ENCODE measurements at regions not wholly inside any gene's neighbourhood (a gene's known extent, or its start where the extent isn't known, plus 50 kb on each side); places are given as distances from the start of the nearest gene placed in this dataset.
A peak's percentile ranks its signal among the peaks of the same experiment; 100 is the strongest.

- Histone ChIP-seq H3K36me3 (ENCODE audit: insufficient read depth, insufficient read length, low read length) (peaks cover 17% of the 10 kb centered on the region), H3K4me3 (ENCODE audit: insufficient read length, low read depth) (no peak overlapping the region), H3K9me3 (ENCODE audit: insufficient read depth, low read length) (peaks cover 3% of the 10 kb centered on the region; the same call in 1 of the 2 replicates), H3K9ac (ENCODE audit: insufficient read length, low read depth) (no peak overlapping the region), H3K27me3 (ENCODE audit: insufficient read depth, insufficient read length) (no peaks in the 10 kb centered on the region), H3K4me1 (ENCODE audit: insufficient read depth, insufficient read length) (no peaks in the 10 kb centered on the region)
- no peak for DNase-seq (ENCODE audit: low read depth, low spot score)
- TF ChIP-seq SUZ12 (IDR thresholded peaks at IDR 0.05; ENCODE audit: extremely low read depth, insufficient read depth, insufficient read length) (no peak), YY1 (IDR thresholded peaks at IDR 0.05; ENCODE audit: insufficient read depth, insufficient read length) (no peak), ZNF274 (IDR thresholded peaks at IDR 0.05; ENCODE audit: low read depth, low read length) (no peak)
Measured at GRCh38 chr14:71675900-71676287, 256.3 kb upstream of the RGS6 start.

DNA sequence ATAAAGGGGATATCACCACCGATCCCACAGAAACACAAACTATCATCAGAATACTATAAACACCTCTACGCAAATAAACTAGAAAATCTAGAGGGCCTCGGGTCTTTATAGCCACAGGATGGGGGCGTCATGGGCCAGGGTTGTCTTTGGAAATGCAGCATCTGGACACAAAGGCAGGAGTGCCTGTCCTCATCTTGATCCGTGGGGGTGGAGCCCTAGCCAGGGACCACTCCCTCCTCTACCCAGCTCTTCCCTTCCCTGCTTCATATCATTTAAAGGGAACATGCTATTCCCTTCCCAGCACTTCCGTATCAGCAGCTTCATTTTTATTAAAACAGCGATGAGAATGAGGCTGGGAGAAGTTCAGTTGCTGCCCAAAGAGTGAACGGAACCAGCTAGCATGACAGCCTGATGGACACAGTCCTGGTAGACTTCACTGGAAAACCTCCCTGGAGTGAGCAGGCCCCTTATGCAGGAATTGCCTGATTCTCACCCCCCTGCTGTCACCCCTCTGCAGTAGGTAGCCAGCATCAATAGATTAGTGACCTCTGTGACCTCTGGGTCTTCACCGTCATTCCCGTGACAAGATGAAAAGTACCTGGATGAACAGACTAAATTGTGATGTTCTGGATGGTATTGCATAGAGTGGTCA is 251.4 kb upstream of the RGS6 start:
- H3K4me1 ChIP-seq (ENCODE audit: insufficient read depth, insufficient read length): no peaks in the 10 kb centered on the region
- H3K27me3 ChIP-seq (ENCODE audit: insufficient read depth, insufficient read length): no peaks in the 10 kb centered on the region
- peaks cover 11% of the 10 kb centered on the region for H3K36me3 ChIP-seq (ENCODE audit: insufficient read depth, insufficient read length, low read length)
- DNase-seq (ENCODE audit: low read depth, low spot score): peak; percentile 47
- no peak overlapping the region for H3K4me3 ChIP-seq (ENCODE audit: insufficient read length, low read depth)
- no peaks in the 10 kb centered on the region for H3K9me3 ChIP-seq (ENCODE audit: insufficient read depth, low read length)
- no peak overlapping the region for H3K9ac ChIP-seq (ENCODE audit: insufficient read length, low read depth)
- no peak for TF ChIP-seq SUZ12 (IDR thresholded peaks at IDR 0.05; ENCODE audit: extremely low read depth, insufficient read depth, insufficient read length)
- no peak for TF ChIP-seq YY1 (IDR thresholded peaks at IDR 0.05; ENCODE audit: insufficient read depth, insufficient read length)
- no peak for TF ChIP-seq ZNF274 (IDR thresholded peaks at IDR 0.05; ENCODE audit: low read depth, low read length)

- no peak for DNase-seq (ENCODE audit: low read depth, low spot score)
- no peaks in the 10 kb centered on the region for H3K9me3 ChIP-seq (ENCODE audit: insufficient read depth, low read length)
- TF ChIP-seq SUZ12 (IDR thresholded peaks at IDR 0.05; ENCODE audit: extremely low read depth, insufficient read depth, insufficient read length) (no peak), ZNF274 (IDR thresholded peaks at IDR 0.05; ENCODE audit: low read depth, low read length) (no peak), YY1 (IDR thresholded peaks at IDR 0.05; ENCODE audit: insufficient read depth, insufficient read length) (no peak)
- no peak overlapping the region for H3K9ac ChIP-seq (ENCODE audit: insufficient read length, low read depth)
- H3K27me3 ChIP-seq (ENCODE audit: insufficient read depth, insufficient read length): no peaks in the 10 kb centered on the region
- peaks cover 11% of the 10 kb centered on the region for H3K36me3 ChIP-seq (ENCODE audit: insufficient read depth, insufficient read length, low read length)
- H3K4me1 ChIP-seq (ENCODE audit: insufficient read depth, insufficient read length): no peaks in the 10 kb centered on the region
- no peak overlapping the region for H3K4me3 ChIP-seq (ENCODE audit: insufficient read length, low read depth)
Measured at GRCh38 chr14:71682337-71682736, 249.9 kb upstream of the RGS6 start.

GRCh38 chr14:71684323-71684722 is 247.9 kb upstream of the RGS6 start:
- no peaks in the 10 kb centered on the region for H3K9me3 ChIP-seq (ENCODE audit: insufficient read depth, low read length)
- no peak overlapping the region for H3K4me3 ChIP-seq (ENCODE audit: insufficient read length, low read depth)
- no peaks in the 10 kb centered on the region for H3K27me3 ChIP-seq (ENCODE audit: insufficient read depth, insufficient read length)
- TF ChIP-seq YY1 (IDR thresholded peaks at IDR 0.05; ENCODE audit: insufficient read depth, insufficient read length) (no peak), SUZ12 (IDR thresholded peaks at IDR 0.05; ENCODE audit: extremely low read depth, insufficient read depth, insufficient read length) (no peak), ZNF274 (IDR thresholded peaks at IDR 0.05; ENCODE audit: low read depth, low read length) (no peak)
- no peaks in the 10 kb centered on the region for H3K4me1 ChIP-seq (ENCODE audit: insufficient read depth, insufficient read length)
- DNase-seq (ENCODE audit: low read depth, low spot score): no peak
- peaks cover 11% of the 10 kb centered on the region for H3K36me3 ChIP-seq (ENCODE audit: insufficient read depth, insufficient read length, low read length)
- no peak overlapping the region for H3K9ac ChIP-seq (ENCODE audit: insufficient read length, low read depth)

- no peaks in the 10 kb centered on the region for H3K27me3 ChIP-seq (ENCODE audit: insufficient read depth, insufficient read length)
- TF ChIP-seq YY1 (IDR thresholded peaks at IDR 0.05; ENCODE audit: insufficient read depth, insufficient read length): no peak
- TF ChIP-seq ZNF274 (IDR thresholded peaks at IDR 0.05; ENCODE audit: low read depth, low read length): no peak
- TF ChIP-seq SUZ12 (IDR thresholded peaks at IDR 0.05; ENCODE audit: extremely low read depth, insufficient read depth, insufficient read length): no peak
- no peak for DNase-seq (ENCODE audit: low read depth, low spot score)
- H3K9me3 ChIP-seq (ENCODE audit: insufficient read depth, low read length): no peaks in the 10 kb centered on the region
- peaks cover 13% of the 10 kb centered on the region for H3K36me3 ChIP-seq (ENCODE audit: insufficient read depth, insufficient read length, low read length)
- no peak overlapping the region for H3K9ac ChIP-seq (ENCODE audit: insufficient read length, low read depth)
- H3K4me1 ChIP-seq (ENCODE audit: insufficient read depth, insufficient read length): no peaks in the 10 kb centered on the region
- H3K4me3 ChIP-seq (ENCODE audit: insufficient read length, low read depth): no peak overlapping the region
Measured at GRCh38 chr14:71686677-71687076, 245.6 kb upstream of the RGS6 start.

DNA sequence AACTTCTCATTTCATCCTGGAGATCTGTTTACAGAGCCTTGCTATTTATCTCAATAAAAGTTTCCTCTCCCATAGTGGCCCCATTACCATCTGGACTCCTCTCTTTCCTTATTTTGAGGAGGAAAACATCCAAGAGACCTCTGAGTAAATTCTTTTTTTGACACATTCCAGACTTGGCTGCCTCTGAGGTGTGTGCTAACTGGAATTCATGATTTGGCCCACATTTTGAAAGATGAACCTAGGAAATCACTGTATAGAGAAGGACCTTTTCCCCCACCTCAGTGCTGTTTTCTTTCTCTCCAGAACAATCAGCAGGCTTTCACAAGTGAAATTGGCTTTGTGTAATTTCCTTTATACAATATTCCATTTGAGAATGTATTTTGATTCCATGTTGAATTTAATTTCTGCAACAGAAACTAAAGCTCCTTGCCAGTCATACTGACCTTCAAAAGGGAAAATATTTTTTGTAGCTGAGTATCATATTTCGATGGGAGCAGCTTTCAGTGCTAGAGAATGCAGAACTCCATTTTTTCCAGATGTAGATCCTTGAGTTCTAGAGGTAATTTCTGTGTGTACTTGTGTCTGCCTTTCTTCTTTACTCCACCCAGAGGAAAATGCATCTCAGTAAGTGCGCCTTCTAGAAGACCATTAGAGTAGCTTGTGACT is 244.9 kb upstream of the RGS6 start:
- Histone ChIP-seq H3K4me1 (ENCODE audit: insufficient read depth, insufficient read length) (no peaks in the 10 kb centered on the region), H3K36me3 (ENCODE audit: insufficient read depth, insufficient read length, low read length) (peaks cover 13% of the 10 kb centered on the region), H3K9me3 (ENCODE audit: insufficient read depth, low read length) (no peaks in the 10 kb centered on the region), H3K4me3 (ENCODE audit: insufficient read length, low read depth) (no peak overlapping the region), H3K27me3 (ENCODE audit: insufficient read depth, insufficient read length) (no peaks in the 10 kb centered on the region), H3K9ac (ENCODE audit: insufficient read length, low read depth) (no peak overlapping the region)
- TF ChIP-seq SUZ12 (IDR thresholded peaks at IDR 0.05; ENCODE audit: extremely low read depth, insufficient read depth, insufficient read length): no peak
- no peak for TF ChIP-seq ZNF274 (IDR thresholded peaks at IDR 0.05; ENCODE audit: low read depth, low read length)
- no peak for TF ChIP-seq YY1 (IDR thresholded peaks at IDR 0.05; ENCODE audit: insufficient read depth, insufficient read length)
- DNase-seq (ENCODE audit: low read depth, low spot score): no peak

GRCh38 chr14:71688576-71688975 is 243.7 kb upstream of the RGS6 start:
- Histone ChIP-seq H3K4me3 (ENCODE audit: insufficient read length, low read depth) (no peak overlapping the region), H3K27me3 (ENCODE audit: insufficient read depth, insufficient read length) (no peaks in the 10 kb centered on the region), H3K36me3 (ENCODE audit: insufficient read depth, insufficient read length, low read length) (peaks cover 13% of the 10 kb centered on the region), H3K9ac (ENCODE audit: insufficient read length, low read depth) (no peak overlapping the region), H3K9me3 (ENCODE audit: insufficient read depth, low read length) (no peaks in the 10 kb centered on the region), H3K4me1 (ENCODE audit: insufficient read depth, insufficient read length) (no peaks in the 10 kb centered on the region)
- no peak for DNase-seq (ENCODE audit: low read depth, low spot score)
- TF ChIP-seq ZNF274 (IDR thresholded peaks at IDR 0.05; ENCODE audit: low read depth, low read length) (no peak), SUZ12 (IDR thresholded peaks at IDR 0.05; ENCODE audit: extremely low read depth, insufficient read depth, insufficient read length) (no peak), YY1 (IDR thresholded peaks at IDR 0.05; ENCODE audit: insufficient read depth, insufficient read length) (no peak)
